Pulmonary artery endothelial cell (primary cell): ENCODE measurements at regions not wholly inside any gene's neighbourhood (a gene's known extent, or its start where the extent isn't known, plus 50 kb on each side); places are given as distances from the start of the nearest gene placed in this dataset.
A peak's percentile ranks its signal among the peaks of the same experiment; 100 is the strongest.
"Not testable (repeated sequence)": the region's sequence is repeated elsewhere in the genome, so short reads cannot be mapped to it uniquely, and the experiment has no call there.

Source experiments
- DNase-seq: peaks from one replicate; pipeline ENCODE4 v3.0.0-alpha.2; 2011; ENCODE audit warnings: low read depth, low spot score

DNA sequence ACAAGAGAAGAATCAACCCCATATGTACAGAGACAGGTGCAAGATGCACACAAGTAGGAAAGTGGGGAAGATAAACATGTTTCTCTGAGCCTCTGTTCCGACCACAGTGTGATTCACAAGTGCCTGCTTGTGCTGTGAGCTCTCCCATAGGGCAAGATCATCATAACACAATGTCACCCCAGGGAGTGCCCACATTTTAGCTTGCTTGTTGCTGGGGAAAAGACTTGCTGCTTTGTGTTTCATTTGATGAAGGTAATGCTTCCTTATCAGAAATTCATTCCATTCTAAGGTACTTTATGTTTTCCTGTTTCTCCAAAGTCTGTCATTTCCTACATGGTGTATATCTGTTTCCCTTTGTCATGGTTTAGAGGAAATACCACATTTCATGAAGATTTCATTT, 304.5 kb upstream of the DIPK2B start:
- peak; percentile 90 for DNase-seq

DNA sequence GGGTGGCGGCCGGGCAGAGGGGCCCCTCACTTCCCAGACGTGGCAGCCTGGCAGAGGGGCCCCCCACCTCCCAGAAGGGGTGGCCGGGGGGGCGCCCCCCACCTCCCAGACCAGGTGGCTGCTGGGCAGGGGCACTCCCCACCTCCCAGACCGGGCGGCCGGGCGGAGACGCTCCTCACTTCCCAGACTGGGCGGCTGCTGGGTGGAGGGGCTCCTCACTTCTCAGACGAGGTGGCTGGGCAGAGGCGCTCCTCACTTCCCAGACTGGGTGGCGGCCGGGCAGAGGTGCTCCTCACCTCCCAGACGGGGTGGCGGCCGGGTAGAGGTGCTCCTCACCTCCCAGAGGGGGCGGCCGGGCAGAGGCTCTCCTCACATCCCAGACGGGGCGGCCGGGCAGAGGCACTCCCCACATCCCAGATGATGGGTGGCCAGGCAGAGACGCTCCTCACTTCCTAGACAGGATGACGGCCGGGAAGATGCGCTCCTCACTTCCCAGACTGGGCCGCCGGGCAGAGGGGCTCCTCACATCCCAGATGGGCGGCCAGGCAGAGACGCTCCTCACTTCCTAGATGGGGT, 303.2 kb upstream of the DIPK2B start:
- not testable (repeated sequence) for DNase-seq

DNA sequence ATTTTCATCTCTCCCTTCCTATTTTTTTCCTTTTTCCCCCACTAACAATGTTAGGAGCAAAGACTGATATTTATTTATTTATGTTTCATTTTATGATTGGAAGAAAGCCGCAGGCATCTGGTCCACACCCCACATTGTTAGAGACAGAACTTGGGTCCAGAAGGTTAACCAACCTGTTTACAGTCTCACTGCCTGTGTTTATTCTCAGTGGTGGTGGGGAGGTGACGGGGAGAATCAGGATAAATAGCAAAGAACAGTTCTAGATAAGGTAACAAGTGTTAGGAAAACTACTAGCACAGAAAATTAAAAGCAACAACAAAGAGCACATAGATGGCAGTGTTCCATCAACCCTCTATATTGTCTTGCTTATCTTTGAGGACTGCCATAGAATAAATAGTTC, 301.7 kb upstream of the DIPK2B start:
- no peak for DNase-seq

DNA sequence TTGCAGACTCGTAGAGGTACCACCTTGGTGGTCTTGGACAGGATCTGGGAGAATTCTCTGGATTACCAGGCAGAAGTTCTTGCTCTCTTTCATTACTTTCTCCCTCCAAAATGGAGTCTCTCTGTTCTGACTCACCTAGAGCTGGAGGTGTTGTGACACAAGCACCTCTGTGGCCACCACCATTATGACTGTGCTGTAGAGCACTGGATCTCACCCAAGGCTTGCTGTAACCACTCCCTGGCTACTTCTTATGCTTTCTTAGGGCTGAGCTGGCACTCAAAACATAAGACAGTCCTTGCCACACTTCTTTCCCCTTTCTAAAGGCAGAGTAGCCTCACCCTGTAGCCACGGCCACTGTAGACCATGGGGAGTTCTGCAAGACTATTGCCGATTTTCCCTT, 296.6 kb upstream of the DIPK2B start:
- DNase-seq, result no peak

DNA sequence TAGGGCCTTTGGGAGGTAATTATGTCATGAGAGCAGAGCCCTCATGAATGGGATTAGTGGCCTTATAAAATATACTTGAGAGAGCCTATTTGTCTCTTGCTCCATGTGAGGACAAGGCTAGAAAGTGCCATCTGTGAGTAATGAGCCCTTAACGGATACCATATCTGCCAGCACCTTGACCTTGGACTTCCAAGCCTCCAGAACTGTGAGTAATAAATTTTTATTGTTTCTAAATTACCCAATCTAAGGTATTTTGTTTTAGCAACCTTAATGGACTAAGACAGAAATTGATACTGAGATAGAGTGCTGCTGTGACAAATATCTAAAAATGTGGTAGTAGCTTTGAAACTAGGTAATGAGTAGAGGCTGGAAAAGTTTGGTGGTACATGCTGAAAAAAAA, 285.0 kb upstream of the DIPK2B start:
- DNase-seq, result no peak

DNA sequence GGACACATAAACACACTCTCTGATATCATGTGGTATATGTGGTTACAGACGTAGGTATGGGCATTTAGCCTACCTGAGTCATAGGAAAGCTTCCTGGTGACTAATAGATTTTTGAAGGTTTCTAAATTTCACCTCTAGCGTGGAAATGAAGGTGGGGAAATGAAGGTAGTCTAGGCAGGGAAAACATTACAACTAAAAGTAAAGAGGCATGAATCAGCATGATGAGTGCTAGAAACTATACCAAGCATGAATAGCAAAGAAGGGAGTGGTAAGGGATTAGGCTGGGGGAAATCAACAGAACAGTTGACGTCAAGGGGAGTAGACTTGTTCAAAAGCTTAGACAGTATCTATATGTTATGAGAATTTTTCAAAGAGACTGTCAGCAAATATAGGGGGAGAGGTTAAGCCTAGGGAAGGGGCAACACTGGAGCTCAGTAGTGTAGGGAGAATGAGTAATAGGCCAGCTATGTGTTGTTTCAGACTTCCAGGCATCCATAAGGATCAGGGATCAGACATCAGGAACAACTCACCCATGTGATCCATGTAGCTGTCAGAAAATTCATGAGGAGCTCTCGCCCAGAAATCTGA, 279.3 kb upstream of the DIPK2B start:
- peak; percentile 50 for DNase-seq

DNA sequence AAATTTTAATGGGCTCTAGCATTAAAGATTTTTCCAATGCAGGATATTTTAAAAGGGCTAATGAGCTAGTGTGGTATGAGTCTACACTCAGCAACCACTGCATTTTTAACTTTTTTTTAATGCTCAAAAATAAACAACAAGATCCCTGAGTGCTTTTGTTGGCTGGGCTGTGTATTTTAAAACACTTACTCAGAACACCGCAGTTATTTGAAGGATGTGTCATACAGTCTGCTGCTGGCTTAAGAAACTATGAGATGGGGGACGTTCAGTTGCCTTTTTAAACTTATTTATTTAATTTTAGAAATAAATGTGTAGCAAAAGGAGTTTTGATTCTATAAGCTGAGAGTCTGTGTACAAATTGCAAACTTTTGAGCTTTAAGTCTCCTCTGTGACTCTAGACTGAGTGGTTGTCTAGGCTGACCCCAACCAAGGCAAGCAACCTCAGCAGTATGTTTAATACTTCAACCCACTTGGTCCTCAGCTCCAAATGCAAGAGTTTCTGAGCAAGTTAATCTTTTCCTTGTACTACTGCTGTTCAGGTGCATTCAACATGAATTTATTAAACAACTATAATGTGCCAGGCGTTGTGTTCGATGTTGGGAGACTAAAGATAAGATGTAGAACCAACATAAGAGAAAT, 278.6 kb upstream of the DIPK2B start:
- DNase-seq, result no peak

DNA sequence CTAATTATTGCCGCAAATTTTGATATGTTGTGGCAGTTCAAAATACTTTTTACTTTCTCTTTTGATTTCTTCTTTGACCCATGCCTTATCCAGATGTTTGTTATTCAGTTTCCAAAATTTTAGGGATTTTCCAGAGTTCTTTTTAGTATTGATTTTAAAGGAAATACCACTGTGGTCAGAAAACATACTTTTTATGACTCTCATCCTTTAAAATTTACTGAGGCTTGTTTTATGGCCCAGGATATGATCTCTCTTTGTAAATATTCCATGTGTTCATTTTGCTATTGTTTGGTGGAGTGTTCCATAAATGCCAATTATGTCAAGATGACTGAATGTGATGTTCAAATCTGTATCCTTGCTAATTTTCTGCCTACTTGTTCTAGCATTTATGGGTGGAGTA, 272.3 kb upstream of the DIPK2B start:
- DNase-seq, result no peak

DNA sequence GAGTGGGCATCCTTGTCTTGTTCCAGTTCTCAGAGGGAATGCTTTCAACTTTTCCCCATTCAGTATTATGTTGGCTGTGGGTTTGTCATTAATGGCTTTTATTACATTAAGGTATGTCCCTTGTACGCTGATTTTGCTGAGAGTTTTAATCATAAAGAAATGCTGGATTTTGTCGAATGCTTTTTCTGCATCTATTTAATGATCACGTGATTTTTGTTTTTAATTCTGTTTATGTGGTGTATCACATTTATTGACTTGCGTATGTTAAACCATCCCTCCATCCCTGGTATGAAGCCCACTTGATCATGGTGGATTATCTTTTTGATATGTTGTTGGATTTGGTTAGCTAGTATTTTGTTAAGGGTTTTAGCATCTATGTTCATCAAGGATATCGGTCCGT, 266.9 kb upstream of the DIPK2B start:
- not testable (repeated sequence) for DNase-seq

DNA sequence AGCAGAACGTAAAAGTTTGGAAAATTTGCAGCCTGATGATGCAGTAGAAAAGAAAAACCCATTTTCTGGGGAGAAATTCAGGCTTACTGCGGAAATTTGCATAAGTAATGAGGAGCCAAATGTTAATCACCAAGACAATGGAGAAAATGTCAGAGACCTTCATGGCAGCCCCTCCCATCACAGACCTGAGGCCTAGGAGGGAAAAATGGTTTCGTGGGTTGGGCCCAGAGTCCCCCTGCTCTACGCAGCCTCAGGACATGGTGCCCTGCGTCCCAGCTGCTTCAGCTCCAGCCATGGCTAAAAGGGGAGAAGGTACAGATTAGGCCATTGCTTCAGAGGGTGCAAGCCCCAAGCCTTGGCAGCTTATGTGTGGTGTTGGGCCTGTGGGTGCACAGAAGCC, 255.1 kb upstream of the DIPK2B start:
- DNase-seq, result not testable (repeated sequence)

DNA sequence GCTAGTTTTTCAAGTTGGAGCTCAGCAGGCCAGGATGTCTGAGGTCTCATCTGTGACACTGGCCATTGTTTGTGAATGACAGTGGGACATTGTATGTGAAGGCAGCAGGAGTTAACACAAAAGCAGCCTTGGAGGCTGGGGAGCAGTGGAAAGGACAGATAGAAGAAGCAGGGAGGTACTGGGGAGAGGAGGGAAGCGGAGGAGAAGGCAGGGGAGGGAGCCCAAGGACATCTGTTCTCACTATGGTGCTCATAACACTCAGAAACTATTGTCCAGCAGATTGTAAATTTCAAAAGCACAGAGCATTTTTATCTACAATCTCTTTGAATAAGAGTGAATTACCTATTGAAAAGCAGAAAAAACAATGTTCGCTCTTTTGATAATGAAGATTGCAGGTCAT, 253.6 kb upstream of the DIPK2B start:
- DNase-seq, result no peak

DNA sequence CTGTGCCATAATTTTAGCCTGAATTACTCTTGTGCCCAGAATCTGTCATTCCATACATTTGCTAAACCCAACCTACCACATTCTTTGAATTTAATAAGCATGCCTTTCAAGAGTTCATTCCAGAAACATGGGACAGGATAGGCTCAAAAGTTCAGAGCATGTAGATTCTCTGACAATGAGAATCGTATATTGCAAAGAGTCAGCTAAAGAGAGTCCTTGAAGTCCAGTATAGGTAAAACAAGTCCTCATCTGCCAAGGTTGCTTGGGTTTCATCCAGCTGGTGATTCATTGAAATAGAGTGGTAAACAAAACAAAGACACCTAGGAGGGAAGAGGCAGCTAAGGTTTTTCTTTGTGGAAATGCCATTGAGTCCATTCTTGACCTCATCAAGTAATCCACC, 249.3 kb upstream of the DIPK2B start:
- DNase-seq, result no peak

DNA sequence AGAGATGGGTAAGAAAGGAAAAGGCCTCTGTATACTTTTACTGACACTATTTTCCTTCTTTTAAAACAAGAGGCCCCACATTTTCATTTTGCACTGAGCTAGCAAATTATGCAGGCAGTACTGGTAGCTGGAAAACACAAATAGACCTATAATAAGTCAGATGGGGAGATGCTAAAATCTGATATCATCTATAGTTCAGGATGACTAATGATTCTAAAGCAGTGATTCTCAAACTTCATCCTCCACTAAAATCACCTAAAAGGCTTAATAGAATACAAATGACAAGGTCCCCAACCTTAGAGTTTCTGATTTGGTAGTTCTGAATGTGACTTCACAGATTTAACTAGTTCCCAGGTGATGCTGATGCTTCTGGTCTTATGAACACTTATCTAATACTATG, 247.3 kb upstream of the DIPK2B start:
- no peak for DNase-seq

DNA sequence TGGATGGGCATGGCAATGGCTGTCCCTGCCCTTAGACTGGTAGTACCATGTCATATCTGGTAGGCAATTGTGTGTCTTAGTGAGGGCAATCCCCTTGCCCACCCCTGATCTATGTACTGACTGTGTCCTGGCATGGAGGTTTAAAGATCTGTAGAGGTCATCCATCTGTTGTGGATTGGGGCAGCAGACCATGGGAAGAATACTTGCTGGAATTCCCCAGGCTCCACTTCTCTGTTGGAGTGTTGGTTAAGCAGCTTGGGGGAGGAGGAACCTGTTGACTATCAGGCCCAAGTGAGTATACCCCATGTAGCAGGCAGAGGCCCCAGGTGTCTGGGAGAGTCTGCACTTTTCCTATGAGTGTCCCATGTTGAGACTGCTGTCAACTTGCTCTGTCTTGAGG, 246.7 kb upstream of the DIPK2B start:
- no peak for DNase-seq

DNA sequence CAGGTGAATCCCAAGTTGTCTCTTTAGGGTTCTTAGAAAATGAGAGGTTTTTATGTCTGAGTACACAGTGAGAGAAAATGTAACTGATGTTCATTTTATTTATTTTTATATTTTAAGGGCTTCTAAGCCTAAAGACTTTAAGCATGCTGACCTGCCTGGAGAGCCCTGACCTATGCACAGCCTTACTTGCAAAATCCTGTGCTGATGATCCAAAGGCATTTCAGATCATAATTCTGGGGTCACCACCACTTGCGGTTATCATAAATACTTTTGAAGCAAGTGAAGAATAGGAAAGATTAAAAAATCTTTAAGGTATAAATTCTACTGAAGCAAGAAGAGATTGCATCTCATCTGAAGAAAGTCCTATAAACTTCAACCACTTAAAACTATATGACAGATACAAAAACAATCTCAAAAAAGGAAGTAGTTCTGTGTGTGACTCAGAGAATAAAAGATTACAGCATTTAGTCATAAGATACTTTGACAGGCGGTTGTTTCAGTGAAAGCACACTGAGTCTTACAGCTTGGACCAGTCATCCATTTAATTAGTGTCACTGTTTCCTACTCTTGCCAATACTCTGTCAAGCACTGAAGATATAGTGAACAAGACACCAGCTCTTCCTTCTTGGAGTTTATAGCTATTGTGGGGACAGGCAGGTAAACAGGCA, 245.2 kb upstream of the DIPK2B start:
- peak; percentile 24 for DNase-seq

DNA sequence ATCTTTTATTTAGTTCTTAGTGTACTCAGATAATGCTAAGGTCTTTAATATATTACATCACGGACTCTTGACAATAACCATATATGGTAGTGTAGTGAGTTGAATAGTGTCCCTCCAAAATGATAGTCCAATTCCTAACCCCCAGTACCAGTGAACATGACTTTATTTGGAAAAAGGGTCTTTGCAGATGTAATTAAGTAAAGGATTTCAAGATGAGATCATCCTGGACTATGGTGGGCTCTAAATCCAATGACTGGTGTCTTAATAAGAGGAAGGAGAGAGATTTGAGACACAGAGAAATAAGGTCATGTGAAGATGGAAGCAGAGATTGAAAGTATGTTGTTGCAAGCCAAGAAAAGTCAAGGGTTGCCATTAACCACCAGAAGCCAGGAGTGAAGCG, 236.5 kb upstream of the DIPK2B start:
- DNase-seq, result no peak

DNA sequence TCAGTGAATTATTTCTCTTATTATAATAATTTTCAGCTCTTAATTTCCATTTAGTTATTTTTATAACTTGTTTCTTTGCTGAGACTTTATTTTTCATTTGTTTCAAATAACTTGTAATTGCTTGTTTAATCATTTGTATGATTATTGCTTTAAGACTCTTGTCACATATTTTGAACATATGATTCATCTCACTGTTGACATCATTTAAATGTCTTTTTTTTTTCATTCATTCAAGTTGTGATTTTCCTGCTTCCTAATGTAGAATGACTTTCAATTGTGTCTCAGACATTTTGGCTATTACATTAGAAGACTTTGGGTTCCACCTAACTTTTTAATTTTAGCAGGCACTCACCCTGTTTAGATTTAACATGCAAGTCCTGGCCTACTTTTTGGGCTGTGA, 234.8 kb upstream of the DIPK2B start:
- DNase-seq, result no peak

DNA sequence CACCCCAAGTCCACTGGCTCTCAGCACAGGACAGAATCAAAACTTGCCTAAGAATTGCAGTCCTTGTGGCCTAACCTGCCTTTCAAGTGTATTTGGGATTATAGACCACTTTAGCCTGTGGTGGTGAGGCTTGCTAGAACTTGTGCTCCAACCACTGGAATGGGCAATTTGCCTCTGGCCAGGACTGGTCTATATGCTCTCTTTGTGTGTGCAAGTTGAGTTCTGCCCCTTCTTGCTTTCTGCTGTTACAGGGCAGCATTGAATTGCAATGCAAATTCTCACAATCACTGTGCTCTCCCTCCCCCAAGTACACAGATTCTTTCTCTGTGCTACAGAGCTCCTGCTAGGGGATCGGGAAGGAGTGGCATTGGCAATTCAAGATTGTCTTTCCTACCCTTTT, 233.6 kb upstream of the DIPK2B start:
- DNase-seq, result no peak

DNA sequence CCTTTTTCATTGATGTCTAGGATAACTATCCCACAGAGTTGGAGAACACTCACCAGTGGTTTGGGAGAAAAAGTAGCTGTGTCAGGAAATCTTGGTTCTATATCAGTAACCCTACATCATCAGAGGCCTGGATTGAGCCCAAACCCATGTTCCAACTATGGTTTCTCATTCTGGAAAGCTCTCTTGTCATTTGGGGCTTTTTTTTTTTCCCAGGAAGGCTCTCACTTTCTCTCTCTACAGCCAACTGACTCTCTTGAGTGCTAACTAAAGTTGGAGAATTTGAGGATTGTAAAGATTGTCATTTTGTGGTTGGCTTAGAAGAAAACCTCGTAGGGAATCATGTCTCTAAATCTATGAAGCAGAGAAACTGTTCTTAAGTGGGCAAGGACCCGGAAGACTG, 228.2 kb upstream of the DIPK2B start:
- DNase-seq, result no peak

DNA sequence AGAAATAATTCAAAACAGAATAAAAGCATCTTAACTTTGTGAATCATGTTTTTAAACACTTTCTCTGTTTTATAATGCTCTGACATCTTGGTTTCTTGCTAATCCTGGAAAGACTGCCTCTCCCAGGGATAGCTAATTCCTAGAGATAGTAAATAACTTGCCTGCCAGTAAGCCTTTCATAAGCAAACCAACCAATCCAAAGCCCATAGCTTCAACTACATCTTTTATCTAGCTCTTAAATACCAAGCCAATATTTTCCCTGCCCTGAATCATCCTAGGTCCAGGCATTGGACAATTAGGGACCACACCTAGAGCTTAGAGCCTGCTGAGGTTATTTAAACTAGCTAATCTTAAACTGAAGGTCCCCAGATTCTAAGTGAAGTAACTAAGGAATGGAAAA, 223.7 kb upstream of the DIPK2B start:
- no peak for DNase-seq

DNA sequence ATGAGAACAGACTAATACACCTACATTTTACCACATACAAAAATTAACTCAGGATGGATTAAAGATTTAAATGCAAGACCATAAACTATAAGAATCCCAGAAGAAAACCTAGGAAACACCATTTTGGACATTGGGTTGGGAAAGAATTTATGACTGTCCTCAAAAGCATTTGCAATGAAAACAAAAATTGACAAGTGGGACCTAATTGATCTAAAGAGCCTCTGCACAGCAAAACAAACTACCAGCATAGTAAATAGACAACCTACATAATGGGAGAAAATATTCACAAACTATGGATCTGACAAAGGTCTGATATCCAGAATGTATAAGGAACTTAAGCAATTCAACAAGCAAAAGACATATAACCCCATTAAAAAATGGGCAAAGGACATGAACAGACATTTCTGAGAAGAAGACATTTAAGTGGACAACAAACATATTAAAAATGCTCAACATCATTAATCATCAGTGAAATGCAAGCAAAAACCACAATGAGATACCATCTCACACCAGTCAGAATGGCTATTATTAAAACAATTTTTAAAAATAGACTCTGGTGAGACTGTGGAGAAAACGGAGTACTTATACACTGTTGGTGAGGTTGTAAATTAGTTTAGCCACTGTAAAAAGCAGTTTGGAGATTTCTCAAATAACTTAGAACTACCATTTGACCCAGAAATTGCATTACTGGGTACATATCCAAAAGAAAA, 221.7 kb upstream of the DIPK2B start:
- no peak for DNase-seq

DNA sequence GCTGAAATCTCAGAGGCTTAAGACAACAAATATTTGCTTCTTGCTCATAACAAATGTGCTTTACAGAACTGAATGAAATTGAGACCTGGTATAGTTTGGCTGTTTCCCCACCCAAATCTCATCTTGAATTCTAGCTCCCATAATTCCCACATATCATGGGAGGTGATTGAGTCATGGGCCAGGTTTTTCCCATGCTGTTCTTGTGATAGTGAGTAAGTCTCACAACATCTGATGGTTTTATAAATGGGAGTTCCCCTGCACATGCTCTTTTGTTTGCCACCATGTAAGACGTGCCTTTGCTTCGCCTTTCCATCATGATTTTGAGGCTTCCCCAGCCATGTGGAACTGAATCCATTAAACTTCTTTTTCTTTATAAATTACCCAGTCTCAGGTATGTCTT, 221.1 kb upstream of the DIPK2B start:
- no peak for DNase-seq
